Thoracic aorta (tissue), 2 donors: ENCODE measurements at regions not wholly inside any gene's neighbourhood (a gene's known extent, or its start where the extent isn't known, plus 50 kb on each side); places are given as distances from the start of the nearest gene placed in this dataset.

Experiments
- ATAC-seq: fragments of 150-250 bp; one replicate; pipeline ENCODE4 v1.8.0; 2017; ENCODE audit warnings: low read depth; ENCODE audit not compliant: insufficient number of reproducible peaks, low FRiP score
- DNase-seq: peaks from one replicate; pipeline ENCODE4 v3.0.0-alpha.2; 2020; ENCODE audit warnings: low spot score
- H3K27ac ChIP-seq, 2 donors: fragments of 200-600 bp; sonication (generic); 1 replicate in 1 of 2; 2 replicates in 1 of 2; pipeline ENCODE4 v1.5.1; 2016; ENCODE audit warnings: mild to moderate bottlenecking in 2 of 2, moderate library complexity in 2 of 2
- H3K27me3 ChIP-seq: fragments of 200-600 bp; sonication (generic); replicated peaks from 2 replicates; pipeline ENCODE4 v1.6.0; 2016; ENCODE audit warnings: mild to moderate bottlenecking; ENCODE audit not compliant: insufficient read depth
- H3K36me3 ChIP-seq: fragments of 200-600 bp; sonication (generic); one replicate; pipeline ENCODE4 v1.5.1; 2016
- H3K4me1 ChIP-seq, 2 donors: fragments of 200-600 bp; sonication (generic); 1 replicate in 1 of 2; 2 replicates in 1 of 2; pipeline versions ENCODE4 v1.5.1 to v1.6.0; 2016; ENCODE audit warnings: low read depth in 2 of 2, mild to moderate bottlenecking in 1 of 2; ENCODE audit not compliant: control insufficient read depth in 1 of 2
- H3K4me3 ChIP-seq: fragments of 200-600 bp; sonication (generic); 2 replicates; pipeline ENCODE4 v1.5.1; 2016; ENCODE audit warnings: mild to moderate bottlenecking
- H3K9me3 ChIP-seq: fragments of 200-600 bp; sonication (generic); 2 replicates; pipeline ENCODE4 v1.5.1; 2016
- CTCF ChIP-seq: fragments of 200-600 bp; sonication (generic); IDR thresholded peaks from one replicate; pipeline ENCODE4 v1.5.1; 2019; ENCODE audit warnings: antibody characterized with exemption

- Histone ChIP-seq H3K27me3 (no peaks in the 10 kb centered on the region), H3K4me1 (no peaks in the 10 kb centered on the region)
Measured at GRCh38 chr2:136167721-136168475, 49.9 kb upstream of the CXCR4 start.

More at GRCh38 chr2:136167721-136168475, 49.9 kb upstream of the CXCR4 start:
- ATAC-seq (no peak), DNase-seq (no peak)
- no peak for TF ChIP-seq CTCF
- H3K9me3 ChIP-seq = no peaks in the 10 kb centered on the region
- no peaks in the 10 kb centered on the region for H3K36me3 ChIP-seq
- no peak overlapping the region for H3K27ac ChIP-seq
- H3K4me3 ChIP-seq = no peak overlapping the region
